Upper lobe of left lung (tissue), 6 donors: ENCODE measurements at regions not wholly inside any gene's neighbourhood (a gene's known extent, or its start where the extent isn't known, plus 50 kb on each side); places are given as distances from the start of the nearest gene placed in this dataset.
A peak's percentile ranks its signal among the peaks of the same experiment; 100 is the strongest.

Experiments used
- ATAC-seq, 2 donors: fragments of 200-7000 bp; cut with Tn5 transposase; one replicate each; pipeline ENCODE4 v1.9.1; 2022; ENCODE audit warnings: mild to moderate bottlenecking in 2 of 2, moderate library complexity in 2 of 2; ENCODE audit not compliant: low FRiP score in 2 of 2
- DNase-seq, 2 donors: peaks; one replicate each; pipeline ENCODE4 v3.0.0-alpha.2; 2019 to 2020
- H3K27ac ChIP-seq, 4 donors: fragments of 200-600 bp; sonication (generic); one replicate each; pipeline ENCODE4 v1.5.1; 2016 to 2019
- H3K27me3 ChIP-seq, 4 donors: fragments of 200-600 bp; sonication (generic); one replicate each; pipeline ENCODE4 v1.5.1; 2017 to 2019
- H3K36me3 ChIP-seq, 4 donors: fragments of 200-600 bp; sonication (generic); one replicate each; pipeline ENCODE4 v1.5.1; 2016 to 2019
- H3K4me1 ChIP-seq, 4 donors: fragments of 200-600 bp; sonication (generic); one replicate each; pipeline ENCODE4 v1.5.1; 2018 to 2019
- H3K4me3 ChIP-seq, 4 donors: fragments of 200-600 bp; sonication (generic); one replicate each; pipeline ENCODE4 v1.5.1; 2017 to 2019; ENCODE audit warnings: mild to moderate bottlenecking in 2 of 4, moderate library complexity in 1 of 4
- H3K9me3 ChIP-seq, 4 donors: fragments of 200-600 bp; sonication (generic); one replicate each; pipeline ENCODE4 v1.5.1; 2018 to 2019
- CTCF ChIP-seq, 6 experiments: fragments of 450-650 bp in 4 of 6; fragments of 200-600 bp in 2 of 6; sonication (generic) in 2 of 6; IDR thresholded peaks; one replicate each; pipeline ENCODE4 v1.5.1; 2016 to 2019; ENCODE audit warnings: antibody characterized with exemption in 6 of 6
- EP300 ChIP-seq, 4 donors: sonication (generic); formaldehyde crosslinking; IDR thresholded peaks; one replicate each; pipeline ENCODE4 v1.5.1; 2017; ENCODE audit warnings: antibody characterized with exemption in 4 of 4, control low read depth in 2 of 4
- POLR2A ChIP-seq, 4 donors: fragments of 450-650 bp; IDR thresholded peaks; one replicate each; pipeline ENCODE4 v1.5.1; 2016 to 2017; ENCODE audit warnings: antibody characterized with exemption in 4 of 4, mild to moderate bottlenecking in 2 of 4
- POLR2AphosphoS5 ChIP-seq, 2 donors: sonication (generic); formaldehyde crosslinking; IDR thresholded peaks; one replicate each; pipeline ENCODE4 v1.5.1; 2017; ENCODE audit warnings: antibody characterized with exemption in 2 of 2
- WGBS, 2 donors: methylation state at CpG; one replicate each; pipeline ENCODE4 v1.1.5; 2017 to 2018; 5-methylcytosine and 5-hydroxymethylcytosine counted together
- donor health status: DM: no; HTN: no; CAD: no; lungs with moderate emphysema.
- donor health status: DM: no; HTN: yes; CAD: no; lungs with severe emphysema.

GRCh38 chr11:23957314-23957713 lies 539.5 kb upstream of the LUZP2 start:
- H3K9me3 ChIP-seq = no peaks in the 10 kb centered on the region
- TF ChIP-seq POLR2A (IDR thresholded peaks at IDR 0.05) (no peak), POLR2AphosphoS5 (IDR thresholded peaks at IDR 0.05) (no peak), CTCF (IDR thresholded peaks at IDR 0.05) (no peak), EP300 (IDR thresholded peaks at IDR 0.05) (no peak)
- no peak overlapping the region for H3K27ac ChIP-seq
- H3K4me1 ChIP-seq = no peaks in the 10 kb centered on the region
- no peak for DNase-seq
- no peaks in the 10 kb centered on the region for H3K27me3 ChIP-seq
- no peak for ATAC-seq
- 88 to 90% methylated on average over 4 of the region's 4 CpGs for WGBS, 2 donors
- no peaks in the 10 kb centered on the region for H3K36me3 ChIP-seq
- H3K4me3 ChIP-seq = no peak overlapping the region

- Histone ChIP-seq H3K36me3 (no peaks in the 10 kb centered on the region), H3K27ac (no peak overlapping the region), H3K4me1 (no peaks in the 10 kb centered on the region), H3K27me3 (no peaks in the 10 kb centered on the region), H3K9me3 (no peaks in the 10 kb centered on the region), H3K4me3 (no peak overlapping the region)
- ATAC-seq (no peak), DNase-seq (no peak)
- no peak for TF ChIP-seq POLR2A (IDR thresholded peaks at IDR 0.05)
- TF ChIP-seq CTCF (IDR thresholded peaks at IDR 0.05) = no peak
- no peak for TF ChIP-seq EP300 (IDR thresholded peaks at IDR 0.05)
- 61 to 79% methylated on average over 3 of the region's 3 CpGs for WGBS, 2 donors
These were observed 537.4 kb upstream of the LUZP2 start for GRCh38 chr11:23959462-23959861.

GRCh38 chr11:23961503-23962338 lies 535.1 kb upstream of the LUZP2 start:
- Histone ChIP-seq H3K9me3 (no peaks in the 10 kb centered on the region), H3K27ac (no peak overlapping the region), H3K4me1 (no peaks in the 10 kb centered on the region), H3K4me3 (no peak overlapping the region), H3K27me3 (no peaks in the 10 kb centered on the region), H3K36me3 (no peaks in the 10 kb centered on the region)
- TF ChIP-seq CTCF (IDR thresholded peaks at IDR 0.05) = no peak
- TF ChIP-seq EP300 (IDR thresholded peaks at IDR 0.05) = no peak
- no peak for TF ChIP-seq POLR2AphosphoS5 (IDR thresholded peaks at IDR 0.05)
- no peak for TF ChIP-seq POLR2A (IDR thresholded peaks at IDR 0.05)
- ATAC-seq (peak in 1 of 2 donors; percentile 53), DNase-seq (peak in 1 of 2 donors; percentile 52)
- WGBS, 2 donors = 82 to 85% methylated on average over 7 to 16 of the region's 20 CpGs

- 56 to 74% methylated on average over 2 of the region's 2 CpGs for WGBS, 2 donors
- Histone ChIP-seq H3K4me1 (no peaks in the 10 kb centered on the region), H3K36me3 (no peaks in the 10 kb centered on the region), H3K27ac (no peak overlapping the region), H3K9me3 (no peaks in the 10 kb centered on the region), H3K27me3 (no peaks in the 10 kb centered on the region), H3K4me3 (no peak overlapping the region)
- DNase-seq = no peak
- TF ChIP-seq POLR2AphosphoS5 (IDR thresholded peaks at IDR 0.05) (no peak), CTCF (IDR thresholded peaks at IDR 0.05) (no peak), EP300 (IDR thresholded peaks at IDR 0.05) (no peak), POLR2A (IDR thresholded peaks at IDR 0.05) (no peak)
- no peak for ATAC-seq
These were observed 523.6 kb upstream of the LUZP2 start for GRCh38 chr11:23973244-23973643.

- Histone ChIP-seq H3K27me3 (no peaks in the 10 kb centered on the region), H3K4me1 (no peaks in the 10 kb centered on the region), H3K4me3 (no peak overlapping the region), H3K27ac (no peak overlapping the region), H3K9me3 (no peaks in the 10 kb centered on the region), H3K36me3 (no peaks in the 10 kb centered on the region)
- ATAC-seq = no peak
- TF ChIP-seq POLR2A (IDR thresholded peaks at IDR 0.05) (no peak), CTCF (IDR thresholded peaks at IDR 0.05) (no peak), EP300 (IDR thresholded peaks at IDR 0.05) (no peak), POLR2AphosphoS5 (IDR thresholded peaks at IDR 0.05) (no peak)
- WGBS, 2 donors = 49 to 68% methylated on average over 2 to 3 of the region's 3 CpGs
- DNase-seq = no peak
These were observed 522.8 kb upstream of the LUZP2 start for GRCh38 chr11:23974051-23974450.
